ENCODE measurements at regions not wholly inside any gene's neighbourhood (a gene's known extent, or its start where the extent isn't known, plus 50 kb on each side); places are given as distances from the start of the nearest gene placed in this dataset.

- H3K4me1 ChIP-seq (ENCODE audit: control insufficient read depth, insufficient read depth, low read length): no peaks in the 10 kb centered on the region
- no peak overlapping the region for H3K4me3 ChIP-seq (ENCODE audit: low read length)
- no peaks in the 10 kb centered on the region for H3K36me3 ChIP-seq (ENCODE audit: control insufficient read depth, insufficient read depth, low read length)
- H3K27ac ChIP-seq (ENCODE audit: low read length): no peak overlapping the region
- H3K27me3 ChIP-seq (ENCODE audit: control insufficient read depth, insufficient read depth, low read length): peaks cover 2% of the 10 kb centered on the region
- no peaks in the 10 kb centered on the region for H3K9me3 ChIP-seq (replicated peaks; ENCODE audit: control insufficient read depth, low read depth, low read length)
- no peak for DNase-seq
These were observed 51.0 kb upstream of the EGFLAM start for GRCh38 chr5:38207343-38207742.

- Histone ChIP-seq H3K27me3 (ENCODE audit: control insufficient read depth, insufficient read depth, low read length) (peaks cover 6% of the 10 kb centered on the region), H3K4me1 (ENCODE audit: control insufficient read depth, insufficient read depth, low read length) (no peaks in the 10 kb centered on the region), H3K27ac (ENCODE audit: low read length) (no peak overlapping the region), H3K4me3 (ENCODE audit: low read length) (no peak overlapping the region), H3K36me3 (ENCODE audit: control insufficient read depth, insufficient read depth, low read length) (no peaks in the 10 kb centered on the region), H3K9me3 (replicated peaks; ENCODE audit: control insufficient read depth, low read depth, low read length) (no peaks in the 10 kb centered on the region)
- DNase-seq: no peak
- 13% methylated on average over 2 of the region's 4 CpGs for WGBS (ENCODE audit: insufficient coverage)
These were observed 55.6 kb upstream of the EGFLAM start for GRCh38 chr5:38202741-38203140.

- Histone ChIP-seq H3K4me3 (ENCODE audit: low read length) (no peak overlapping the region), H3K36me3 (ENCODE audit: control insufficient read depth, insufficient read depth, low read length) (no peaks in the 10 kb centered on the region), H3K4me1 (ENCODE audit: control insufficient read depth, insufficient read depth, low read length) (no peaks in the 10 kb centered on the region), H3K27me3 (ENCODE audit: control insufficient read depth, insufficient read depth, low read length) (peaks cover 8% of the 10 kb centered on the region), H3K9me3 (replicated peaks; ENCODE audit: control insufficient read depth, low read depth, low read length) (no peaks in the 10 kb centered on the region), H3K27ac (ENCODE audit: low read length) (no peak overlapping the region)
- no peak for DNase-seq
- WGBS (ENCODE audit: insufficient coverage): no CpG with 5 or more reads among the region's 1 CpG
These were observed 57.3 kb upstream of the EGFLAM start for GRCh38 chr5:38200872-38201557.

- WGBS (ENCODE audit: insufficient coverage): 88% methylated on average over 3 of the region's 3 CpGs
These were observed 61.2 kb upstream of the EGFLAM start for GRCh38 chr5:38197118-38197517.

GRCh38 chr5:38193015-38193581 lies 65.3 kb upstream of the EGFLAM start:
- no peaks in the 10 kb centered on the region for H3K4me1 ChIP-seq (ENCODE audit: control insufficient read depth, insufficient read depth, low read length)
- no peak overlapping the region for H3K4me3 ChIP-seq (ENCODE audit: low read length)
- 45% methylated on average over 5 of the region's 13 CpGs for WGBS (ENCODE audit: insufficient coverage)
- H3K27ac ChIP-seq (ENCODE audit: low read length): no peak overlapping the region
- DNase-seq: peak; percentile 70
- H3K9me3 ChIP-seq (replicated peaks; ENCODE audit: control insufficient read depth, low read depth, low read length): no peaks in the 10 kb centered on the region
- H3K36me3 ChIP-seq (ENCODE audit: control insufficient read depth, insufficient read depth, low read length): no peaks in the 10 kb centered on the region
- H3K27me3 ChIP-seq (ENCODE audit: control insufficient read depth, insufficient read depth, low read length): peaks cover 23% of the 10 kb centered on the region

More at GRCh38 chr5:38197118-38197517, 61.2 kb upstream of the EGFLAM start:
- peaks cover 15% of the 10 kb centered on the region for H3K27me3 ChIP-seq (ENCODE audit: control insufficient read depth, insufficient read depth, low read length)
- H3K4me3 ChIP-seq (ENCODE audit: low read length): no peak overlapping the region
- H3K9me3 ChIP-seq (replicated peaks; ENCODE audit: control insufficient read depth, low read depth, low read length): no peaks in the 10 kb centered on the region
- DNase-seq: no peak
- H3K4me1 ChIP-seq (ENCODE audit: control insufficient read depth, insufficient read depth, low read length): no peaks in the 10 kb centered on the region
- H3K36me3 ChIP-seq (ENCODE audit: control insufficient read depth, insufficient read depth, low read length): no peaks in the 10 kb centered on the region
- H3K27ac ChIP-seq (ENCODE audit: low read length): no peak overlapping the region

GRCh38 chr5:38191693-38192092 lies 66.7 kb upstream of the EGFLAM start:
- H3K4me3 ChIP-seq (ENCODE audit: low read length): no peak overlapping the region
- H3K9me3 ChIP-seq (replicated peaks; ENCODE audit: control insufficient read depth, low read depth, low read length): no peaks in the 10 kb centered on the region
- DNase-seq: no peak
- H3K27me3 ChIP-seq (ENCODE audit: control insufficient read depth, insufficient read depth, low read length): peaks cover 20% of the 10 kb centered on the region
- H3K4me1 ChIP-seq (ENCODE audit: control insufficient read depth, insufficient read depth, low read length): no peaks in the 10 kb centered on the region
- no peak overlapping the region for H3K27ac ChIP-seq (ENCODE audit: low read length)
- H3K36me3 ChIP-seq (ENCODE audit: control insufficient read depth, insufficient read depth, low read length): no peaks in the 10 kb centered on the region

GRCh38 chr5:38190111-38190510 lies 68.2 kb upstream of the EGFLAM start:
- no peak for DNase-seq
- Histone ChIP-seq H3K36me3 (ENCODE audit: control insufficient read depth, insufficient read depth, low read length) (no peaks in the 10 kb centered on the region), H3K27me3 (ENCODE audit: control insufficient read depth, insufficient read depth, low read length) (peaks cover 20% of the 10 kb centered on the region), H3K4me3 (ENCODE audit: low read length) (no peak overlapping the region), H3K27ac (ENCODE audit: low read length) (no peak overlapping the region), H3K9me3 (replicated peaks; ENCODE audit: control insufficient read depth, low read depth, low read length) (no peaks in the 10 kb centered on the region), H3K4me1 (ENCODE audit: control insufficient read depth, insufficient read depth, low read length) (no peaks in the 10 kb centered on the region)
- WGBS (ENCODE audit: insufficient coverage): 68% methylated on average over 9 of the region's 12 CpGs

GRCh38 chr5:38189081-38189504 lies 69.3 kb upstream of the EGFLAM start:
- H3K27ac ChIP-seq (ENCODE audit: low read length): no peak overlapping the region
- 51% methylated on average over 4 of the region's 12 CpGs for WGBS (ENCODE audit: insufficient coverage)

GRCh38 chr5:38188591-38188990 lies 69.8 kb upstream of the EGFLAM start:
- WGBS (ENCODE audit: insufficient coverage): 78% methylated on average over 5 of the region's 6 CpGs

More at GRCh38 chr5:38189081-38189504, 69.3 kb upstream of the EGFLAM start:
- H3K36me3 ChIP-seq (ENCODE audit: control insufficient read depth, insufficient read depth, low read length): no peaks in the 10 kb centered on the region
- H3K9me3 ChIP-seq (replicated peaks; ENCODE audit: control insufficient read depth, low read depth, low read length): no peaks in the 10 kb centered on the region
- no peaks in the 10 kb centered on the region for H3K4me1 ChIP-seq (ENCODE audit: control insufficient read depth, insufficient read depth, low read length)
- peaks cover 16% of the 10 kb centered on the region for H3K27me3 ChIP-seq (ENCODE audit: control insufficient read depth, insufficient read depth, low read length)
- no peak for DNase-seq
- no peak overlapping the region for H3K4me3 ChIP-seq (ENCODE audit: low read length)

GRCh38 chr5:38187532-38187931 lies 70.8 kb upstream of the EGFLAM start:
- no peak overlapping the region for H3K27ac ChIP-seq (ENCODE audit: low read length)
- peaks cover 12% of the 10 kb centered on the region for H3K27me3 ChIP-seq (ENCODE audit: control insufficient read depth, insufficient read depth, low read length)
- H3K4me1 ChIP-seq (ENCODE audit: control insufficient read depth, insufficient read depth, low read length): no peaks in the 10 kb centered on the region
- no peaks in the 10 kb centered on the region for H3K9me3 ChIP-seq (replicated peaks; ENCODE audit: control insufficient read depth, low read depth, low read length)
- H3K36me3 ChIP-seq (ENCODE audit: control insufficient read depth, insufficient read depth, low read length): no peaks in the 10 kb centered on the region
- no peak overlapping the region for H3K4me3 ChIP-seq (ENCODE audit: low read length)
- WGBS (ENCODE audit: insufficient coverage): 80% methylated on average over 1 of the region's 3 CpGs
- no peak for DNase-seq

More at GRCh38 chr5:38188591-38188990, 69.8 kb upstream of the EGFLAM start:
- Histone ChIP-seq H3K9me3 (replicated peaks; ENCODE audit: control insufficient read depth, low read depth, low read length) (no peaks in the 10 kb centered on the region), H3K27ac (ENCODE audit: low read length) (no peak overlapping the region), H3K27me3 (ENCODE audit: control insufficient read depth, insufficient read depth, low read length) (peaks cover 12% of the 10 kb centered on the region), H3K4me1 (ENCODE audit: control insufficient read depth, insufficient read depth, low read length) (no peaks in the 10 kb centered on the region), H3K4me3 (ENCODE audit: low read length) (no peak overlapping the region), H3K36me3 (ENCODE audit: control insufficient read depth, insufficient read depth, low read length) (no peaks in the 10 kb centered on the region)
- no peak for DNase-seq

All from muscle of leg (tissue), 3 donors.